Activated CD4-positive, alpha-beta T cell treated with anti-CD3 and anti-CD28 coated beads for 4 hours (primary cell): ENCODE measurements at regions not wholly inside any gene's neighbourhood (a gene's known extent, or its start where the extent isn't known, plus 50 kb on each side); places are given as distances from the start of the nearest gene placed in this dataset.

Experiments
- DNase-seq, 2 donors: peaks; one replicate each; pipeline ENCODE4 v3.0.0-alpha.2; 2020

DNA sequence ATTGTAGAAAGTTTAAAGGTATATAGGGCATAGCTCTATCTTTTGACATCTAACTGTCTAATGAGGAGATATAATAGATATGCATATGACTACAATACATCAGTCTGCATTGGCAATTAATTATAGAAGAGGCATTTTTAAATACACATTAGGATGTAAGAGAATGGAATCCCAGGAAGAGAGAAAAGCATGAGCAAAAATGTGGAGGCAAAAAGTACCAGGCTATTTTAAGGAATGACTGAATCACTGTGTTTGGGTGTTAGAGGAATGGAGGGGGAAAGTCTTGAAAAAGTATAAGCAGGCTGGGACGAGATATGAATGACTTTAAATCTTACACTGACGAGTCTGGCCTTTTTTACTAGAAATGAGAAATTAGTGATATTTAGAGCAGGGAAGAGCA lies 138.4 kb upstream of the ZNF462 start:
- no peak for DNase-seq

DNA sequence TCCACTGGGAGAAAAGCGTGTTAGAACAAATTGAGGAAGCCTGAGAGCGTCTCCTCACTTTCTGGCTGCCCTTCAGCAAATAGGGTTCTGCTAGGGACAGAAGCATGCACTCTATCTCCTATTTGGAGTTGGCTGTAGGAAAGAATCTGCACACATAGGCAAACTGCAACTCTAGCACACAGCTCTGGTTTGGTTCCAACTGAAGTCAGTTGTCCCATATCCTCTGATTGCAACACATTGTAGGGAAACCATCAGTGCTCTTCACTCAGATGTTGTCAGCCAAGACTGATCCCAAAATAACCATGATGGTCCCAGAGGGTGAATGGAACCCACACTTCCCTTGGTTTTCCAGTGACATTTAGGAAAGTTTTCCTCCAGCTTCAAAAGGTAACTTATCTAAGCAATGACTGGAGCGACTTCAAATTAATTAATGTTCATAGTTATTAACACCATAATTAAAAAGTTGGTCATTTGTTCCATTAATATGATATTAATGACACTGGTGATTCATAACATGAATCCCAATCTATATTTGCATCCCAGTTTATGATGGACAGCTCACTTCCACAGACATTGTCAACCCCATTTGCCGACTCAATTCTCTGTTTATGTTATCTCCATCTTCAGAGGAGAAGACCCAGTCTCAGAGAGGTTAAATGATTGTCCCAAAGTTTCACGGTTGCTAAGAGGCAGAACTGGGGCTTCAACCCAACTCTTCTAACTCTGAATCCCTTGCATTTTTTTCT lies 136.7 kb upstream of the ZNF462 start:
- no peak for DNase-seq

GRCh38 chr9:106727969-106728368 lies 135.0 kb upstream of the ZNF462 start:
- no peak for DNase-seq

- DNase-seq = no peak
Observed at GRCh38 chr9:106728860-106729259, 134.1 kb upstream of the ZNF462 start.

DNA sequence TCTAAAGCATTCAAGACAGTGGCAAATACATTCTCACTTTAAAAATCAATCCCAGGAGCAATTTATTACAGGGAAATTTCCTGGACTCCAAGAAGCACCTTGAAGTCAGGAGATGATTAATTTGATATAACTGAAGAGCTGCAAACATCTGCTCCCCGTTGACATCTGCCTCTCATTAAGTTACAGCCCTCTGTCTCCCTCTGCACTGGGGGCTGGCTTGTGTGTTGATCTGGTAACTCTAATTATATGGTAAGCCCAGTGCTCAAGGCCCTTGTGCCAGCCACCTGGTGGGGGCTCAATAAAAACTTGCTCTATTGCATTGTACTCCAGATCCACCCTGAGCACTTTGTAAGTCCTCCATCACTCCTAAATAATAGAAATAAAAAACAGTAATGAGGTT lies 131.1 kb upstream of the ZNF462 start:
- DNase-seq = no peak

- DNase-seq = no peak
Observed at GRCh38 chr9:106733828-106734380, 129.1 kb upstream of the ZNF462 start.

GRCh38 chr9:106737516-106737915 lies 125.5 kb upstream of the ZNF462 start:
- DNase-seq = no peak

- no peak for DNase-seq
Observed at GRCh38 chr9:106738109-106738508, 124.9 kb upstream of the ZNF462 start.

- no peak for DNase-seq
Observed at GRCh38 chr9:106745457-106745856, 117.5 kb upstream of the ZNF462 start.

DNA sequence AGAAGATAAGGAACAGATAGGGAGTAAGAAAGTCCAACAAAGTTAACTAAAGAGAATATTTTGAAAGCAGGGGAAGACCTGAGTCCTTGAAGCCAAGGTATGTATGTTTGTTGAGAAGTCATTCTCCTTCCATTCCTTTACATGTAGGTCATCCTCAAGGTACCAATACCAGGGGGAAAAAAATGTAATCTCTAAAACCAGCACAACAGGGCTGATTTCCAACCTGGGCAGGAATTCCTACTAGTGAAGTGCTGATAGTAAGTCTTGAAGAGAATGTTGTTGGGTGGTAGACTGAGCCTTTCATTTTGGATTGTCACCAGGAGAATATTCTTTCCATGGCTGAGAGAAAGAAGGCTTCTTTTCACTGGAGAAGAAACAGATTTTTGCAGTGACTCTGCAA lies 117.1 kb upstream of the ZNF462 start:
- no peak for DNase-seq

- no peak for DNase-seq
Observed at GRCh38 chr9:106751681-106752080, 111.3 kb upstream of the ZNF462 start.

DNA sequence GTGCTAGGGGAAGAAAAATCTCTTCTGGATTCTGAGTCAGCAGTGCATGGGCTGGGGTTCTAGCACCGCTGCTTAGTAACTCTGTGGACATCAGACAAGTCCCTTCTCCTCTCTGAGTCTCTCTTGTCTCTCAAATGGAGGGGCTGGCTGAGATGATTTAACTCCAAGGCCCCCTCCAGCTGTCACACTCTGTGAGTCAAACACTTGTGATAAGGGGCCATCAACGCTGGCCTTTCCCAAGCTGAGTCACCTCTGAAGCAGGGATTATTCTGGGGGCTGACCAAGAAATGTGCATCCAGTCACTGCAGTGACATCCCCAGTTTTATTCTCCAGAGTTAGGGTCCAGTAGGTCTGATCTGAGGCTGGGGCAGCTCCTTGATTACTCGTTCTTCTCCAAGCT lies 110.4 kb upstream of the ZNF462 start:
- no peak for DNase-seq

- DNase-seq = no peak
Observed at GRCh38 chr9:106753155-106753671, 109.8 kb upstream of the ZNF462 start.

DNA sequence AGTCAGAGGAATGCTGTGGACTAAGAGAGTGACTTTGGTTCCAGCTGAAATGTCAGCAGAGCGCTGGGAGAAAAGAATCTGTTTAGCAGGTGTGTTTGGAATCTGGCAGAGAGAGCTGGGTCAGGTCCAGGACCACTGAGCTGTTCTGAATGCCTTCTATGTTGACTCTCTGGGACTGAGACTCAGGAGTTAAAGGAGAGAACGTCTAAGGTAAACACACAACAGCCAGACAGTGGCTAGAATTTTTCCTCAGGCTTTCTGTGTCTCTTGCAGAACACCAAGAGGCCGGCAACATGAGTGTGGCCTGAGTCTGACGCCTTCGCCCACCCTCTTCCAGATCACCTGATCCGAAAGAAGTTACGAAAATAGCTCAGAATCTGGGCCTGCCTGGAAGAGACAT lies 107.2 kb upstream of the ZNF462 start:
- DNase-seq = no peak

GRCh38 chr9:106757514-106757913 lies 105.5 kb upstream of the ZNF462 start:
- no peak for DNase-seq

GRCh38 chr9:106758911-106759310 lies 104.1 kb upstream of the ZNF462 start:
- DNase-seq = no peak

- DNase-seq = no peak
Observed at GRCh38 chr9:106761493-106761892, 101.5 kb upstream of the ZNF462 start.

GRCh38 chr9:106766616-106767015 lies 96.3 kb upstream of the ZNF462 start:
- DNase-seq = no peak

GRCh38 chr9:106769331-106769730 lies 93.6 kb upstream of the ZNF462 start:
- no peak for DNase-seq

- DNase-seq = no peak
Observed at GRCh38 chr9:106771608-106772007, 91.4 kb upstream of the ZNF462 start.

- DNase-seq = no peak
Observed at GRCh38 chr9:106772523-106773290, 90.3 kb upstream of the ZNF462 start.

GRCh38 chr9:106773750-106774149 lies 89.2 kb upstream of the ZNF462 start:
- DNase-seq = no peak

DNA sequence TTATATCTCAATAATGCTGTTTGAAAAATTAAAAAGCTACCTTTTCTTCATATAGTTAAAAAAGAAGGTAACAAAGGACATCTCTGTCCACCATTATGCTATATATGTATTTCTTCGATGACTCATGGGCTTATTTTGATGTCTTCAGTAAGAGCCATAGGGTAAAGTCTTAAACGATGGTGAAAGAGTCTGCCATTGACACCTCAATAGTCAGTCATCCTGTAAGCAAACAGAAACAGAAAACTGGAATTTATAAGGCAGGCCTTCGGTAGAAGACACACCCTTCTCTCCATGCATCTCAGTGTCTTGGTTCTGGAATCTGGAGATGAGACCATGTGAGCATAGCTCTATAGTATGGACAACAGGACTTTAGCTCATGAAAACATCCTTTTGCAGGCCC lies 87.0 kb upstream of the ZNF462 start:
- no peak for DNase-seq

- DNase-seq = no peak
Observed at GRCh38 chr9:106779796-106780195, 83.2 kb upstream of the ZNF462 start.
